ENCODE measurements at regions not wholly inside any gene's neighbourhood (a gene's known extent, or its start where the extent isn't known, plus 50 kb on each side); places are given as distances from the start of the nearest gene placed in this dataset.

- Mint-ChIP-seq H3K27me3 (ENCODE audit: low read depth) (no peaks in the 10 kb centered on the region), H3K4me3 (no peak overlapping the region), H3K9me3 (peaks cover 6% of the 10 kb centered on the region), H3K27ac (ENCODE audit: unreplicated experiment) (peak overlapping the region; percentile 27), H3K4me1 (peaks cover 18% of the 10 kb centered on the region), H3K36me3 (ENCODE audit: low read depth) (no peaks in the 10 kb centered on the region)
- TF ChIP-seq, protein P1, sequence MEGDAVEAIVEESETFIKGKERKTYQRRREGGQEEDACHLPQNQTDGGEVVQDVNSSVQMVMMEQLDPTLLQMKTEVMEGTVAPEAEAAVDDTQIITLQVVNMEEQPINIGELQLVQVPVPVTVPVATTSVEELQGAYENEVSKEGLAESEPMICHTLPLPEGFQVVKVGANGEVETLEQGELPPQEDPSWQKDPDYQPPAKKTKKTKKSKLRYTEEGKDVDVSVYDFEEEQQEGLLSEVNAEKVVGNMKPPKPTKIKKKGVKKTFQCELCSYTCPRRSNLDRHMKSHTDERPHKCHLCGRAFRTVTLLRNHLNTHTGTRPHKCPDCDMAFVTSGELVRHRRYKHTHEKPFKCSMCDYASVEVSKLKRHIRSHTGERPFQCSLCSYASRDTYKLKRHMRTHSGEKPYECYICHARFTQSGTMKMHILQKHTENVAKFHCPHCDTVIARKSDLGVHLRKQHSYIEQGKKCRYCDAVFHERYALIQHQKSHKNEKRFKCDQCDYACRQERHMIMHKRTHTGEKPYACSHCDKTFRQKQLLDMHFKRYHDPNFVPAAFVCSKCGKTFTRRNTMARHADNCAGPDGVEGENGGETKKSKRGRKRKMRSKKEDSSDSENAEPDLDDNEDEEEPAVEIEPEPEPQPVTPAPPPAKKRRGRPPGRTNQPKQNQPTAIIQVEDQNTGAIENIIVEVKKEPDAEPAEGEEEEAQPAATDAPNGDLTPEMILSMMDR (conservative IDR thresholded peaks at IDR 0.05) = no peak
- no peak for DNase-seq (ENCODE audit: low read depth, low spot score)
These were observed 74.7 kb upstream of the RPH3AL start for GRCh38 chr17:427327-427726.

DNA sequence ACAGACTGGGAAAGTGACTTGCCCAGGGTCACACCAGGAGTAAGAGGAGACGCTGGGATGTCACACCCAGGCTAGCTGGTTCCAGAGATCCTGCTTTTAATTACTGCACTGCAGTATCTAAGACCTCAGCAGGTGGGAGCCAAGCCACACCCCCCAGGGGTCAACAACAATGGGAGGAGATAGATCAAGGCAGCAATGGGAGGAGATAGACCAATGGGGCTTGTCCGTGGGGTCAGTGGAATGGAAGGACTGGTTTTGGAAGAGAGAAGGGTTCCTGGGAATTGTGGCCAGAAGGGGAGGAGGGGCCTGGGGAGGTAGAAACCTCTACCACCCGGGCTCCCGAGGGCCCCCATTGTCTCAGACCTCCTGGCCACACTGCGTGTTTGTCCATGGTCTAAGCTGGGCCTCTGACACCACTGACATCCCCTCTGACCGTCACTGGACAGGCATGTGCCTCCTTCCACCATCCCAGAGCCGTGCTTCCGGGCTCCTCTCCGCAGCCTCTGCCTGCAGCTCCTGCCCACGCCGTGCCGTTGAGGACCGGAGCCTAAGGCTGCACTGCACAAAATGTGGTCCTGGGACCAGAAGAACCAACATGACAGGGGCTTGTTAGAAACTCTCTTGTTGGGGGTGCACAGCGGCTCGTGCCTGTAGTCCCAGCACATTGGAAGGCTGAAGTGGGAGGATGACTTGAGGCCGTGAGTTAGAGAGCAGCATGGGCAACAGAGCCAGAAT is 69.8 kb upstream of the RPH3AL start:
- DNase-seq (ENCODE audit: low read depth, low spot score) = no peak
- H3K27ac Mint-ChIP-seq (ENCODE audit: unreplicated experiment) = no peak overlapping the region
- H3K9me3 Mint-ChIP-seq = no peaks in the 10 kb centered on the region
- no peak overlapping the region for H3K4me3 Mint-ChIP-seq
- H3K36me3 Mint-ChIP-seq (ENCODE audit: low read depth) = no peaks in the 10 kb centered on the region
- H3K4me1 Mint-ChIP-seq = peaks cover 15% of the 10 kb centered on the region
- H3K27me3 Mint-ChIP-seq (ENCODE audit: low read depth) = no peaks in the 10 kb centered on the region
- TF ChIP-seq, protein P1 (conservative IDR thresholded peaks at IDR 0.05) = no peak

DNA sequence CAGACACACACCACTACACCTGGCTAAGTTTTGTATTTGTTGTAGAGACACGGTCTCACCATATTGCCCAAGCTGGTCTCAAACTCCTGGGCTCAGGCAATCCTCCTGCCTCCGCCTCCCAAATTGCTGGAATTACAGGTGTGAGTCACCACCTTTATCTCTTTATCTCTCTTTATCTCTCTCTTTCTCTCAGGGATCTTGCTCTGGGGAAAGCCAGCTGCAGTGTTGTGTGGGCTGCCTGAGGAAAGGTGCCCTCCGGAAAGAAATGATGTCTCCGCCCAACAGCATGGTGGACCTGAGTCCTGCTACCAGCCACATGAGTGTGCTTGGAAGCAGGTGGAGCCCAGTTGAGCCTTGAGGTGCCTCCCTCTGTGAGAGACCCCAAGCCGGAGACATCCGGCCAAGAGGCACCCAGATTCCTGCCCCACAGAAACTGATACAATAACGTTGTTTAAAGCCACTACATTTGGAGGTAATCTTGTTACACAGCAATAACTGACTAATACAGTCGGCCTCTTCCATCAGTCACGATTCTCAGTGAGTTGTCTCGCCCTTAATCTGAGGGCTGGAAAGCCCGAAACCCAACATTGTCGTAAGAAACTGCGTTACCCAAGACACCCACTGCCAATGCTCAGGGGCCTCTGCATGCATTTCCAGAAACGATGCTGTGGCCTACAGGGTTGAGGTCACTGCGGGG is 68.0 kb upstream of the RPH3AL start:
- H3K36me3 Mint-ChIP-seq (ENCODE audit: low read depth) = no peaks in the 10 kb centered on the region
- no peak for DNase-seq (ENCODE audit: low read depth, low spot score)
- H3K27me3 Mint-ChIP-seq (ENCODE audit: low read depth) = no peaks in the 10 kb centered on the region
- TF ChIP-seq, protein P1 (conservative IDR thresholded peaks at IDR 0.05) = no peak
- H3K4me3 Mint-ChIP-seq = no peak overlapping the region
- no peak overlapping the region for H3K27ac Mint-ChIP-seq (ENCODE audit: unreplicated experiment)
- peaks cover 8% of the 10 kb centered on the region for H3K4me1 Mint-ChIP-seq
- no peaks in the 10 kb centered on the region for H3K9me3 Mint-ChIP-seq

DNA sequence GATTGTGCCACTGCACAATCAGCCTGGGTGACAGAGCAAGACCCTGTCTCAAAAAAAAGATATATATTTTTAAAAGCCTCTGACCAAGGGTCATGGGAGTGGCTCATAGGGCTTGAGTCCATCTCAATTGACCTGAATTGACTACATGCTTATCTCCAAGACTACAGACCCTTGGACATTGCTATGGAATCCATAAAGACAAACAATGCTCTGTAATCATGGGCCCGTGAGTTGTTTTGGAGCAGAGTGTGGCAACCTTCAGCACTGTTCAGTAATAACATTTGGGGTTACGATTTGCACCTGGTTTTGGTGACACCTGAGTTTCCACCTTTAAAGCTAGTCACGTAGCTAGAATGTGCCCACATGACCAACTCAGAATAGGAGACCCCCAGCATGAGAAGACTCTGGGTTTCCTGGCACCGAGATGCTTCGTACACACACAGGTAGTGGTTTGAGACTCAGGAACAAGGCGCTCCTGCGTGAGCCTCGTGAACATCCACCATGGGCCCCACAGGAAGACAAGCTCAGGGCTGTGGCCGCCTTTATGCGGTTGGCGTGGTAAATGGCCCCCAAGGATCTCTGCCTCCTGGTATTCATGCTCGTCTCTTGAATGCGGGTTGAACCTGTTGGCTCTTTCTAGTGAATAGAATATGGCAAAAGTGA is 66.6 kb upstream of the RPH3AL start:
- Mint-ChIP-seq H3K27me3 (ENCODE audit: low read depth) (no peaks in the 10 kb centered on the region), H3K9me3 (no peaks in the 10 kb centered on the region), H3K27ac (ENCODE audit: unreplicated experiment) (no peak overlapping the region), H3K4me1 (peaks cover 8% of the 10 kb centered on the region), H3K36me3 (ENCODE audit: low read depth) (no peaks in the 10 kb centered on the region), H3K4me3 (no peak overlapping the region)
- TF ChIP-seq, protein P1 (conservative IDR thresholded peaks at IDR 0.05) = no peak
- DNase-seq (ENCODE audit: low read depth, low spot score) = no peak

GRCh38 chr17:418421-418751 is 65.8 kb upstream of the RPH3AL start:
- H3K9me3 Mint-ChIP-seq = no peaks in the 10 kb centered on the region

More at GRCh38 chr17:418421-418751, 65.8 kb upstream of the RPH3AL start:
- TF ChIP-seq, protein P1 (conservative IDR thresholded peaks at IDR 0.05) = no peak
- Mint-ChIP-seq H3K4me1 (peaks cover 7% of the 10 kb centered on the region), H3K27ac (ENCODE audit: unreplicated experiment) (no peak overlapping the region), H3K27me3 (ENCODE audit: low read depth) (no peaks in the 10 kb centered on the region), H3K36me3 (ENCODE audit: low read depth) (no peaks in the 10 kb centered on the region), H3K4me3 (no peak overlapping the region)
- no peak for DNase-seq (ENCODE audit: low read depth, low spot score)

All from neural crest cell (in vitro differentiated cells).